Natural killer cell treated with Interleukin-12 subunit alpha and Interleukin-12 subunit beta and Interleukin-15 and Interleukin-18, amount 100 ng/mL, for 72 hours (primary cell): ENCODE measurements at regions not wholly inside any gene's neighbourhood (a gene's known extent, or its start where the extent isn't known, plus 50 kb on each side); places are given as distances from the start of the nearest gene placed in this dataset.
"Not testable (repeated sequence)": the region's sequence is repeated elsewhere in the genome, so short reads cannot be mapped to it uniquely, and the experiment has no call there.

ENCODE experiments used
- ATAC-seq, 2 donors: fragments of 150-1000 bp; cut with Tn5 transposase in 1 of 2; sonication (Bioruptor Pico), chemical (Tn5 transposase) in 1 of 2; 2 replicates each; pipeline ENCODE4 v1.10.0; 2021
- DNase-seq: peaks from one replicate; pipeline ENCODE4 v3.0.0; 2022; ENCODE audit warnings: low spot score
- H3K27ac Mint-ChIP-seq, 2 donors: 1 replicate in 1 of 2; 2 replicates in 1 of 2; pipeline ENCODE4 v1.8.0; 2022; ENCODE audit warnings: mixed read lengths in 2 of 2, mild to moderate bottlenecking in 1 of 2, moderate library complexity in 1 of 2
- H3K27me3 Mint-ChIP-seq, 2 donors: 1 replicate in 1 of 2; 2 replicates in 1 of 2; pipeline ENCODE4 v1.8.0; 2022; ENCODE audit warnings: mixed read lengths in 2 of 2
- H3K36me3 Mint-ChIP-seq: one replicate; pipeline ENCODE4 v1.8.0; 2022; ENCODE audit warnings: mixed read lengths
- H3K4me1 Mint-ChIP-seq, 2 donors: 1 replicate in 1 of 2; 2 replicates in 1 of 2; pipeline ENCODE4 v1.8.0; 2022; ENCODE audit warnings: low read depth in 2 of 2, mixed read lengths in 2 of 2, mild to moderate bottlenecking in 1 of 2
- H3K4me3 Mint-ChIP-seq: one replicate; pipeline ENCODE4 v1.8.0; 2022; ENCODE audit warnings: mixed read lengths
- H3K9me3 Mint-ChIP-seq: 2 replicates; pipeline ENCODE4 v1.8.0; 2022; ENCODE audit warnings: mixed read lengths

GRCh38 chr20:30287459-30287858 lies 970.0 kb upstream of the DEFB115 start:
- ATAC-seq, H3K4me3 Mint-ChIP-seq, H3K9me3 Mint-ChIP-seq, H3K27me3 Mint-ChIP-seq, H3K36me3 Mint-ChIP-seq, H3K27ac Mint-ChIP-seq, DNase-seq: not testable (repeated sequence)
- H3K4me1 Mint-ChIP-seq = peaks cover 28 to 32% of the 10 kb centered on the region in 2 donors

GRCh38 chr20:30288346-30288745 lies 969.1 kb upstream of the DEFB115 start:
- Mint-ChIP-seq H3K27me3 (no peaks in the 10 kb centered on the region), H3K4me1 (peaks cover 28 to 30% of the 10 kb centered on the region in 2 donors), H3K27ac (peak overlapping the region; percentile 66 to 78), H3K36me3 (no peaks in the 10 kb centered on the region), H3K9me3 (peaks cover 4% of the 10 kb centered on the region), H3K4me3 (no peak overlapping the region)
- no peak for DNase-seq
- ATAC-seq = no peak

GRCh38 chr20:30289049-30289448 lies 968.4 kb upstream of the DEFB115 start:
- not testable (repeated sequence) for H3K36me3 Mint-ChIP-seq, ATAC-seq, H3K9me3 Mint-ChIP-seq, H3K27me3 Mint-ChIP-seq, DNase-seq
- peaks cover 25 to 27% of the 10 kb centered on the region in 2 donors for H3K4me1 Mint-ChIP-seq
- H3K4me3 Mint-ChIP-seq = peak overlapping the region; percentile 89
- H3K27ac Mint-ChIP-seq = peak overlapping the region; percentile 66 to 78

- ATAC-seq, DNase-seq, H3K36me3 Mint-ChIP-seq, H3K27me3 Mint-ChIP-seq, H3K9me3 Mint-ChIP-seq: not testable (repeated sequence)
- H3K4me3 Mint-ChIP-seq = peak overlapping the region; percentile 89
- H3K4me1 Mint-ChIP-seq = peaks cover 21 to 24% of the 10 kb centered on the region in 2 donors
- H3K27ac Mint-ChIP-seq = peak overlapping the region; percentile 66 to 78
Measured at GRCh38 chr20:30289711-30290141, 967.7 kb upstream of the DEFB115 start.

- H3K4me3 Mint-ChIP-seq = peak overlapping the region; percentile 89
Measured at GRCh38 chr20:30290361-30291063, 967.0 kb upstream of the DEFB115 start.

GRCh38 chr20:30291064-30291379 lies 966.4 kb upstream of the DEFB115 start:
- ATAC-seq, DNase-seq, H3K9me3 Mint-ChIP-seq, H3K27me3 Mint-ChIP-seq, H3K36me3 Mint-ChIP-seq: not testable (repeated sequence)
- H3K27ac Mint-ChIP-seq = peak overlapping the region; percentile 66 to 78
- H3K4me3 Mint-ChIP-seq = peak overlapping the region; percentile 66
- peaks cover 19 to 20% of the 10 kb centered on the region in 2 donors for H3K4me1 Mint-ChIP-seq

More at GRCh38 chr20:30290361-30291063, 967.0 kb upstream of the DEFB115 start:
- H3K27me3 Mint-ChIP-seq, DNase-seq, H3K36me3 Mint-ChIP-seq, H3K9me3 Mint-ChIP-seq: not testable (repeated sequence)
- Mint-ChIP-seq H3K4me1 (peaks cover 19 to 24% of the 10 kb centered on the region in 2 donors), H3K27ac (peak overlapping the region; percentile 66 to 78)
- peak; percentile 71 to 72 for ATAC-seq

- peaks cover 19 to 20% of the 10 kb centered on the region in 2 donors for H3K4me1 Mint-ChIP-seq
- DNase-seq, H3K4me3 Mint-ChIP-seq, H3K27ac Mint-ChIP-seq, H3K36me3 Mint-ChIP-seq, H3K9me3 Mint-ChIP-seq, H3K27me3 Mint-ChIP-seq, ATAC-seq: not testable (repeated sequence)
Measured at GRCh38 chr20:30291686-30292085, 965.8 kb upstream of the DEFB115 start.

GRCh38 chr20:30295396-30295795 lies 962.1 kb upstream of the DEFB115 start:
- ATAC-seq, H3K4me1 Mint-ChIP-seq, DNase-seq, H3K27ac Mint-ChIP-seq, H3K4me3 Mint-ChIP-seq, H3K27me3 Mint-ChIP-seq, H3K36me3 Mint-ChIP-seq, H3K9me3 Mint-ChIP-seq: not testable (repeated sequence)

- DNase-seq, H3K27me3 Mint-ChIP-seq, H3K36me3 Mint-ChIP-seq, H3K9me3 Mint-ChIP-seq, H3K4me1 Mint-ChIP-seq, H3K4me3 Mint-ChIP-seq, H3K27ac Mint-ChIP-seq, ATAC-seq: not testable (repeated sequence)
Measured at GRCh38 chr20:30295967-30296366, 961.5 kb upstream of the DEFB115 start.

- H3K27me3 Mint-ChIP-seq, H3K36me3 Mint-ChIP-seq, H3K4me1 Mint-ChIP-seq, DNase-seq, H3K4me3 Mint-ChIP-seq, H3K27ac Mint-ChIP-seq, H3K9me3 Mint-ChIP-seq, ATAC-seq: not testable (repeated sequence)
Measured at GRCh38 chr20:30297878-30298595, 959.4 kb upstream of the DEFB115 start.

- peak overlapping the region; percentile 39 for H3K4me3 Mint-ChIP-seq
- H3K9me3 Mint-ChIP-seq, ATAC-seq, H3K27me3 Mint-ChIP-seq, DNase-seq, H3K36me3 Mint-ChIP-seq, H3K4me1 Mint-ChIP-seq: not testable (repeated sequence)
- peak overlapping the region in 1 of 2 donors; percentile 39 for H3K27ac Mint-ChIP-seq
Measured at GRCh38 chr20:30300220-30300642, 957.2 kb upstream of the DEFB115 start.

- H3K9me3 Mint-ChIP-seq, H3K4me1 Mint-ChIP-seq, H3K27me3 Mint-ChIP-seq, ATAC-seq, H3K36me3 Mint-ChIP-seq, H3K4me3 Mint-ChIP-seq, DNase-seq, H3K27ac Mint-ChIP-seq: not testable (repeated sequence)
Measured at GRCh38 chr20:30302786-30303185, 954.7 kb upstream of the DEFB115 start.

- H3K9me3 Mint-ChIP-seq, H3K4me1 Mint-ChIP-seq, H3K27me3 Mint-ChIP-seq, H3K36me3 Mint-ChIP-seq, H3K4me3 Mint-ChIP-seq, DNase-seq, ATAC-seq, H3K27ac Mint-ChIP-seq: not testable (repeated sequence)
Measured at GRCh38 chr20:30309938-30310337, 947.5 kb upstream of the DEFB115 start.

- not testable (repeated sequence) for H3K27me3 Mint-ChIP-seq, H3K4me1 Mint-ChIP-seq, H3K27ac Mint-ChIP-seq, ATAC-seq, H3K36me3 Mint-ChIP-seq, DNase-seq, H3K9me3 Mint-ChIP-seq, H3K4me3 Mint-ChIP-seq
Measured at GRCh38 chr20:30310385-30310784, 947.1 kb upstream of the DEFB115 start.
